ENCODE measurements at regions not wholly inside any gene's neighbourhood (a gene's known extent, or its start where the extent isn't known, plus 50 kb on each side); places are given as distances from the start of the nearest gene placed in this dataset.

GRCh38 chr22:26898946-26899605, 241.7 kb downstream of the MIAT start:
- no peak overlapping the region for H3K4me3 ChIP-seq (ENCODE audit: control insufficient read depth, low read depth, low read length)
- no peak for DNase-seq (ENCODE audit: low read depth)
- TF ChIP-seq, protein P1, sequence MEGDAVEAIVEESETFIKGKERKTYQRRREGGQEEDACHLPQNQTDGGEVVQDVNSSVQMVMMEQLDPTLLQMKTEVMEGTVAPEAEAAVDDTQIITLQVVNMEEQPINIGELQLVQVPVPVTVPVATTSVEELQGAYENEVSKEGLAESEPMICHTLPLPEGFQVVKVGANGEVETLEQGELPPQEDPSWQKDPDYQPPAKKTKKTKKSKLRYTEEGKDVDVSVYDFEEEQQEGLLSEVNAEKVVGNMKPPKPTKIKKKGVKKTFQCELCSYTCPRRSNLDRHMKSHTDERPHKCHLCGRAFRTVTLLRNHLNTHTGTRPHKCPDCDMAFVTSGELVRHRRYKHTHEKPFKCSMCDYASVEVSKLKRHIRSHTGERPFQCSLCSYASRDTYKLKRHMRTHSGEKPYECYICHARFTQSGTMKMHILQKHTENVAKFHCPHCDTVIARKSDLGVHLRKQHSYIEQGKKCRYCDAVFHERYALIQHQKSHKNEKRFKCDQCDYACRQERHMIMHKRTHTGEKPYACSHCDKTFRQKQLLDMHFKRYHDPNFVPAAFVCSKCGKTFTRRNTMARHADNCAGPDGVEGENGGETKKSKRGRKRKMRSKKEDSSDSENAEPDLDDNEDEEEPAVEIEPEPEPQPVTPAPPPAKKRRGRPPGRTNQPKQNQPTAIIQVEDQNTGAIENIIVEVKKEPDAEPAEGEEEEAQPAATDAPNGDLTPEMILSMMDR (conservative IDR thresholded peaks at IDR 0.05; ENCODE audit: control insufficient read depth, insufficient read depth, low read depth, low read length): no peak

DNA sequence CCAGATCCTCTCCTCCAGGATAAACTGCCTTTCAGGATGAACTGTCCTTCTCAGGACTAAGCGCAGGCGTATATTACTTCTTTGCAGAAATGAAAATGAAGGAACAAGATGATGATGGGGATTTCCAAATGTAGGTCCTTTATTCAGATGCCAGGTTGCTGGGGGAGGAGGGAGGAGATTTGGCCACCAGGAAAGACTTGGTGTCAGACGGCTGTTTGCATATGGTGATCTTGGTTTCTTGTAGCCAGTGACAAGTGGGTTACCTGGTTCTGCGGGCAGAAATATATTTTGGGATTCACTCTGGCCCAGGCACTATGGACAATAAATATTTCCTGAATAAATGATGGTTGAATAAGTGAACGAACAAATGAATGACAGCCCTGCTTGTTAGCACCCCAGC, 243.4 kb downstream of the MIAT start:
- DNase-seq (ENCODE audit: low read depth): no peak
- no peak overlapping the region for H3K4me3 ChIP-seq (ENCODE audit: control insufficient read depth, low read depth, low read length)
- TF ChIP-seq, protein P1 (conservative IDR thresholded peaks at IDR 0.05; ENCODE audit: control insufficient read depth, insufficient read depth, low read depth, low read length): no peak

GRCh38 chr22:26901198-26901816, 243.9 kb downstream of the MIAT start:
- TF ChIP-seq, protein P1 (conservative IDR thresholded peaks at IDR 0.05; ENCODE audit: control insufficient read depth, insufficient read depth, low read depth, low read length): no peak
- no peak overlapping the region for H3K4me3 ChIP-seq (ENCODE audit: control insufficient read depth, low read depth, low read length)
- DNase-seq (ENCODE audit: low read depth): no peak

GRCh38 chr22:26902401-26903029, 245.1 kb downstream of the MIAT start:
- H3K4me3 ChIP-seq (ENCODE audit: control insufficient read depth, low read depth, low read length): no peak overlapping the region
- TF ChIP-seq, protein P1 (conservative IDR thresholded peaks at IDR 0.05; ENCODE audit: control insufficient read depth, insufficient read depth, low read depth, low read length): no peak

GRCh38 chr22:26903030-26903856, 245.9 kb downstream of the MIAT start:
- DNase-seq (ENCODE audit: low read depth): no peak
- TF ChIP-seq, protein P1 (conservative IDR thresholded peaks at IDR 0.05; ENCODE audit: control insufficient read depth, insufficient read depth, low read depth, low read length): no peak
- H3K4me3 ChIP-seq (ENCODE audit: control insufficient read depth, low read depth, low read length): no peak overlapping the region

More at GRCh38 chr22:26902401-26903029, 245.1 kb downstream of the MIAT start:
- no peak for DNase-seq (ENCODE audit: low read depth)

DNA sequence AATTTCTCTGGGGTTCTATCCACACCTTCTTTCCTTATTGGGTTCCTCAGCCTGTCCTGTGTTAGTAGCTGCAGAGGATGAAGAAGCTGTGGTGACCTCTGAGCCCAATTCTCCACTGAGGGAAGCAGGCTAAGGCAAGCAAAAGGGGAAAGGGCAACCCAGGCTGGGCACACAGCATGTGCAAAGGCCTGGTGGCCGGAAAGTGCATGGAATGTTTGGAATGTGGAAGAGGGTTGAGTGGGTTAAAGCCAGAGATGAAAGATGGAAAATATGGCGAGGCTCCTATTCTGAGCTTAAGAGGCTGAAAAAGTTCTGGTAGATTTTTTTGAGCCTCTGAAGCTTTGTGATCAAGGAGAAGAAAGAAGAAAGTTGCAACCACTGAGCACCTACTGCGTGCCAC, 247.1 kb downstream of the MIAT start:
- H3K4me3 ChIP-seq (ENCODE audit: control insufficient read depth, low read depth, low read length): no peak overlapping the region
- TF ChIP-seq, protein P1 (conservative IDR thresholded peaks at IDR 0.05; ENCODE audit: control insufficient read depth, insufficient read depth, low read depth, low read length): no peak
- DNase-seq (ENCODE audit: low read depth): no peak

Data from fibroblast of mammary gland (primary cell).